Caco-2 (cell line): ENCODE measurements at regions not wholly inside any gene's neighbourhood (a gene's known extent, or its start where the extent isn't known, plus 50 kb on each side); places are given as distances from the start of the nearest gene placed in this dataset.

Experiments
- BruUV-seq: library from RNA; stranded (reverse); fragments of 400-500 nt; replicated peaks from 2 replicates; lab custom pipeline; 2021; lab: Mats Ljungman, UMichigan
- CTCF ChIA-PET: fragments of 300-600 bp; sonication (Branson Sonifier 250); formaldehyde crosslinking; loops from one replicate; lab custom pipeline; 2022; ENCODE audit warnings: antibody characterized with exemption; lab: Charles Lee
- POLR2A ChIA-PET: fragments of 300-600 bp; sonication (Branson Sonifier 250); formaldehyde crosslinking; loops from one replicate; lab custom pipeline; 2022; ENCODE audit warnings: antibody characterized with exemption; lab: Charles Lee
- DNase-seq, 2 experiments: peaks; one replicate each; pipeline versions ENCODE4 v3.0.0 to v3.0.0-alpha.2; 2020 to 2022
- H3K27me3 ChIP-seq: replicated peaks from 2 replicates; pipeline ENCODE4 v1.6.0; 2011; ENCODE audit warnings: low read length; ENCODE audit not compliant: control insufficient read depth, insufficient read depth
- H3K36me3 ChIP-seq: 2 replicates; pipeline ENCODE4 v1.5.1; 2011; ENCODE audit warnings: low read length; ENCODE audit not compliant: control insufficient read depth, insufficient read depth
- H3K4me1 ChIP-seq: fragments of 250-450 bp; sonication (Bioruptor Pico); 2 replicates; pipeline ENCODE4 v1.5.1; 2020; ENCODE audit warnings: mild to moderate bottlenecking
- H3K4me3 ChIP-seq: 2 replicates; pipeline ENCODE4 v1.5.1; 2011; ENCODE audit warnings: low read depth, mild to moderate bottlenecking, control low read depth, low read length
- H3K9me3 ChIP-seq: fragments of 250-450 bp; sonication (Bioruptor Pico); 2 replicates; pipeline ENCODE4 v1.5.1; 2020; ENCODE audit warnings: mild to moderate bottlenecking, moderate library complexity
- H3K27ac Mint-ChIP-seq: one replicate; pipeline ENCODE4 v1.8.0; 2022; ENCODE audit warnings: mixed read lengths; ENCODE audit not compliant: unreplicated experiment
- H3K27me3 Mint-ChIP-seq: one replicate; pipeline ENCODE4 v1.8.0; 2022; ENCODE audit warnings: mixed read lengths; ENCODE audit not compliant: insufficient read depth, unreplicated experiment
- H3K36me3 Mint-ChIP-seq: one replicate; pipeline ENCODE4 v1.8.0; 2022; ENCODE audit warnings: mild to moderate bottlenecking, mixed read lengths; ENCODE audit not compliant: insufficient read depth, unreplicated experiment
- H3K4me1 Mint-ChIP-seq: one replicate; pipeline ENCODE4 v1.8.0; 2022; ENCODE audit warnings: low read depth, mixed read lengths; ENCODE audit not compliant: unreplicated experiment
- H3K4me3 Mint-ChIP-seq: one replicate; pipeline ENCODE4 v1.8.0; 2022; ENCODE audit warnings: mild to moderate bottlenecking, moderate library complexity, mixed read lengths; ENCODE audit not compliant: unreplicated experiment
- H3K9me3 Mint-ChIP-seq: one replicate; pipeline ENCODE4 v1.8.0; 2022; ENCODE audit warnings: mixed read lengths; ENCODE audit not compliant: unreplicated experiment
- intact Hi-C: fragments of 100-400 bp; cut with micrococcal nuclease; formaldehyde crosslinking; loops from one replicate; pipeline ENCODE4 v1.10.0; 2022; ENCODE audit not compliant: unreplicated experiment
- TF ChIP-seq, protein P1 (sequence below), 2 experiments: fragments of 200-600 bp in 1 of 2; IDR thresholded peaks; 1 replicate in 1 of 2; 2 replicates in 1 of 2; pipeline versions ENCODE4 v1.5.1 to v1.8.0; 2011 to 2022; ENCODE audit warnings: antibody characterized with exemption in 1 of 2, control low read depth in 1 of 2, inconsistent platforms in 1 of 2, low read depth in 1 of 2, low read length in 1 of 2, mild to moderate bottlenecking in 1 of 2, moderate library complexity in 1 of 2; ENCODE audit not compliant: insufficient read depth in 1 of 2, severe bottlenecking in 1 of 2, unreplicated experiment in 1 of 2

DNA sequence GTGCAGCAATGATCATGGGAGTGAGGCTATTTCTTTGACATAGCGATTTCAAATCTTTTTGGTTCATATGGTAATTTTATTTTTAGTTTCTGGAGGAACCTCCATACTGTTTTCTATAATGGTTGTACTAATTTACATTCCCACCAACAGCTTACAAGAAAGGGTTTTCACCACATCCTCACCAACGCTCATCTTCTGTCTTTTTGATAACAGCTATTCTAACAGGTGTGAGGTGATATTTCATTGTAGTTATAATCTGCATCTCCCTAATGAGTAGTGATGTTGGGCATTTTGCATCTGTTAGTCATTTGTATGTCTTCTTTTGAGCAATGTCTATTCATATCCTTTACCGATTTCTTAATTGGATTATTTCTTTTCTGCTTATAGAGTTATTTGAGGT lies 75.0 kb upstream of the FHIP2A start:
- no peaks in the 10 kb centered on the region for H3K36me3 ChIP-seq
- H3K9me3 ChIP-seq, result no peaks in the 10 kb centered on the region
- CTCF ChIA-PET, result no interaction called here
- H3K27ac Mint-ChIP-seq, result no peak overlapping the region
- DNase-seq, result no peak
- H3K27me3 Mint-ChIP-seq, result peaks cover 18% of the 10 kb centered on the region
- H3K4me3 Mint-ChIP-seq, result no peak overlapping the region
- no TSS peak for BruUV-seq
- peaks cover 7% of the 10 kb centered on the region for H3K4me1 Mint-ChIP-seq
- no peaks in the 10 kb centered on the region for H3K9me3 Mint-ChIP-seq
- no peaks in the 10 kb centered on the region for H3K4me1 ChIP-seq
- H3K4me3 ChIP-seq, result no peak overlapping the region
- POLR2A ChIA-PET, result no interaction called here
- H3K36me3 Mint-ChIP-seq, result no peaks in the 10 kb centered on the region
- intact Hi-C loops, result no loop called here
- no peaks in the 10 kb centered on the region for H3K27me3 ChIP-seq
- TF ChIP-seq, protein P1, sequence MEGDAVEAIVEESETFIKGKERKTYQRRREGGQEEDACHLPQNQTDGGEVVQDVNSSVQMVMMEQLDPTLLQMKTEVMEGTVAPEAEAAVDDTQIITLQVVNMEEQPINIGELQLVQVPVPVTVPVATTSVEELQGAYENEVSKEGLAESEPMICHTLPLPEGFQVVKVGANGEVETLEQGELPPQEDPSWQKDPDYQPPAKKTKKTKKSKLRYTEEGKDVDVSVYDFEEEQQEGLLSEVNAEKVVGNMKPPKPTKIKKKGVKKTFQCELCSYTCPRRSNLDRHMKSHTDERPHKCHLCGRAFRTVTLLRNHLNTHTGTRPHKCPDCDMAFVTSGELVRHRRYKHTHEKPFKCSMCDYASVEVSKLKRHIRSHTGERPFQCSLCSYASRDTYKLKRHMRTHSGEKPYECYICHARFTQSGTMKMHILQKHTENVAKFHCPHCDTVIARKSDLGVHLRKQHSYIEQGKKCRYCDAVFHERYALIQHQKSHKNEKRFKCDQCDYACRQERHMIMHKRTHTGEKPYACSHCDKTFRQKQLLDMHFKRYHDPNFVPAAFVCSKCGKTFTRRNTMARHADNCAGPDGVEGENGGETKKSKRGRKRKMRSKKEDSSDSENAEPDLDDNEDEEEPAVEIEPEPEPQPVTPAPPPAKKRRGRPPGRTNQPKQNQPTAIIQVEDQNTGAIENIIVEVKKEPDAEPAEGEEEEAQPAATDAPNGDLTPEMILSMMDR (IDR thresholded peaks at IDR 0.05; ENCODE audit: insufficient read depth in 1 of 2, low read depth in 1 of 2, low read length in 1 of 2, severe bottlenecking in 1 of 2, unreplicated experiment in 1 of 2), result no peak

DNA sequence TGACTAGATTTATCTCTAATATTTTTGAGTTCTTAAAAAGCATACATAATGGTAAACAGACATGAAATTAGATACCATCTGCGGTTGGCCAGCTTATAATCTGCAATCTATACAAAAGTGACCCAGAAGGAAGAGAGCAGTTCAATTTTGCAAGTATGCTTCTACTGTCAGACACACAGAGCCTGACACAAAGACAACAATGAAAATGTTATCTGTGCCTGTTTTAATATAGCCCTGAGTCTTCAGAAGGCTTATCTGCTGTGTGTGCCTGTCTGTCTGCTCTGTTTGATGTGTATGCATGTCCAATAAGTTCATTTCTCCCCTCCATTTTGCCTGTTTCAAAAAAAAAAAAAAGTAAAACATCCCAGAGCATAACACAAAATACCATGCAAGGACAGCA lies 73.3 kb upstream of the FHIP2A start:
- no peaks in the 10 kb centered on the region for H3K4me1 ChIP-seq
- H3K9me3 ChIP-seq, result no peaks in the 10 kb centered on the region
- ChIA-PET CTCF (interaction anchor here (0.6 kb wide), 2 partner anchors 11 to 74 kb away, joined by 5 read pairs; partner anchors contain the start of gene FHIP2A), POLR2A (no interaction called here)
- TF ChIP-seq, protein P1 (IDR thresholded peaks at IDR 0.05; ENCODE audit: insufficient read depth in 1 of 2, low read depth in 1 of 2, low read length in 1 of 2, severe bottlenecking in 1 of 2, unreplicated experiment in 1 of 2), result no peak
- no peaks in the 10 kb centered on the region for H3K27me3 ChIP-seq
- Mint-ChIP-seq H3K4me1 (peaks cover 7% of the 10 kb centered on the region), H3K27ac (no peak overlapping the region), H3K9me3 (no peaks in the 10 kb centered on the region), H3K4me3 (no peak overlapping the region), H3K27me3 (peaks cover 15% of the 10 kb centered on the region), H3K36me3 (no peaks in the 10 kb centered on the region)
- no peak for DNase-seq
- no peaks in the 10 kb centered on the region for H3K36me3 ChIP-seq
- intact Hi-C loops, result no loop called here
- H3K4me3 ChIP-seq, result no peak overlapping the region
- no TSS peak for BruUV-seq

DNA sequence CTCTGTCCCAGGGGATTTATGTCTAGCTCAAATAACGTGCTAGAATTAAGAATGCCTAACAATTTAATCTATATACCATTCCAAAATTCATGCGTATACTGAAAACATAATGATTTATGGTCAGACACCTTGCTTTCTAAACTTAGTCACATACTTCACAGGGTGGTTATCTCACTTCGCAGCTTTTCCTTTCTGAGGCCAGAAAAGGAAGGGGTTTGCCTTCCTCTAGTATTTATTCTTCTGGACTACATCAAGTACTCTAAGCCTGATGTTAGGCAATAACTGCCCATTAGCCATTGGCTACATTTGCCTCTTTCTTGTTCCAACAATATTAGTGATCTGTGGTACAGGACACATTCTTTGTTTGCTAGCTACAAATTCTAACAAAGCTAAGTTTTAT lies 72.6 kb upstream of the FHIP2A start:
- TF ChIP-seq, protein P1 (IDR thresholded peaks at IDR 0.05; ENCODE audit: insufficient read depth in 1 of 2, low read depth in 1 of 2, low read length in 1 of 2, severe bottlenecking in 1 of 2, unreplicated experiment in 1 of 2), result no peak
- Mint-ChIP-seq H3K9me3 (no peaks in the 10 kb centered on the region), H3K36me3 (no peaks in the 10 kb centered on the region), H3K27me3 (peaks cover 11% of the 10 kb centered on the region), H3K4me3 (no peak overlapping the region), H3K27ac (no peak overlapping the region), H3K4me1 (peaks cover 8% of the 10 kb centered on the region)
- H3K4me3 ChIP-seq, result no peak overlapping the region
- H3K27me3 ChIP-seq, result no peaks in the 10 kb centered on the region
- intact Hi-C loops, result no loop called here
- H3K4me1 ChIP-seq, result peaks cover 2% of the 10 kb centered on the region; the same call in 1 of the 2 replicates
- DNase-seq, result no peak
- BruUV-seq, result no TSS peak
- ChIA-PET POLR2A (no interaction called here), CTCF (interaction anchor here (0.6 kb wide), 2 partner anchors 12 to 73 kb away, joined by 5 read pairs; partner anchors contain the start of gene FHIP2A)
- H3K36me3 ChIP-seq, result no peaks in the 10 kb centered on the region
- H3K9me3 ChIP-seq, result no peaks in the 10 kb centered on the region
